ENCODE measurements at regions not wholly inside any gene's neighbourhood (a gene's known extent, or its start where the extent isn't known, plus 50 kb on each side); places are given as distances from the start of the nearest gene placed in this dataset.

GRCh38 chr10:3671386-3671955 is 113.5 kb downstream of the KLF6 start:
- no peak for TF ChIP-seq EZH2 (IDR thresholded peaks at IDR 0.05; ENCODE audit: low read length, missing control alignments)
- TF ChIP-seq CTCF (conservative IDR thresholded peaks at IDR 0.05 in 1 of 2, IDR thresholded peaks at IDR 0.05 in 1 of 2; ENCODE audit: low read depth in 1 of 2, low read length in 2 of 2), result no peak
- H3K27me3 ChIP-seq (ENCODE audit: control insufficient read depth, insufficient read depth, low read length), result no peaks in the 10 kb centered on the region
- no peak overlapping the region for H3K4me3 ChIP-seq (replicated peaks in 1 of 4; ENCODE audit: control extremely low read depth in 1 of 4, insufficient read depth in 1 of 4, low read depth in 3 of 4, low read length in 4 of 4)
- H3K27ac ChIP-seq (ENCODE audit: insufficient read depth, low read length), result no peak overlapping the region
- no peak overlapping the region for H3K4me2 ChIP-seq (ENCODE audit: extremely low read depth, insufficient read depth, low read length)
- no peak overlapping the region for H2AFZ ChIP-seq (ENCODE audit: low read length)
- H3K4me1 ChIP-seq (ENCODE audit: control insufficient read depth, extremely low read depth, insufficient read depth, low read length), result no peaks in the 10 kb centered on the region
- H4K20me1 ChIP-seq (ENCODE audit: control insufficient read depth, extremely low read depth, insufficient read depth, low read length), result no peaks in the 10 kb centered on the region
- no peak for DNase-seq (ENCODE audit: low read depth in 2 of 2)
- H3K9me3 ChIP-seq (ENCODE audit: control insufficient read depth, insufficient read depth, low read depth, low read length), result no peaks in the 10 kb centered on the region
- no peak overlapping the region for H3K9ac ChIP-seq (ENCODE audit: insufficient read depth, low read length)
- no peaks in the 10 kb centered on the region for H3K36me3 ChIP-seq (ENCODE audit: control insufficient read depth, insufficient read depth, low read length)
- H3K79me2 ChIP-seq (ENCODE audit: control insufficient read depth, insufficient read depth, low read length), result no peaks in the 10 kb centered on the region

DNA sequence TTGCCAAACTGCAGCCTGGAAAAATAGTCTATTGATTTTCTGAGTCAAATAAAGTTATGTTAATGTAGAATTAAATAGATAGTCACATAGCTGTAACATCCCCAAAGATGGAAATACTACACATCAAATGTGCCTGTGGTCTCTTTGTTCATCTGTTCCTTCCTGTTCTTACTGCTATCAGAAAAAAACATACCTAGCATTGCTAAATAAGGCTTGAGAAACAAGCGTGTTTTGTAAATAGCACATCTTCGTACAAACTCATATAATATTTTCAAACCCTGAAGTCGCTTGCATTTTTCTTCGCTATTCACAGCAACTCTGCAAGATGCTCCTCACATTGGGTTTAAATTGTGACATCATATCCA is 116.1 kb downstream of the KLF6 start:
- no peak overlapping the region for H3K27ac ChIP-seq (ENCODE audit: insufficient read depth, low read length)
- H3K4me2 ChIP-seq (ENCODE audit: extremely low read depth, insufficient read depth, low read length), result no peak overlapping the region
- H3K79me2 ChIP-seq (ENCODE audit: control insufficient read depth, insufficient read depth, low read length), result no peaks in the 10 kb centered on the region
- no peaks in the 10 kb centered on the region for H3K4me1 ChIP-seq (ENCODE audit: control insufficient read depth, extremely low read depth, insufficient read depth, low read length)
- no peak for DNase-seq (ENCODE audit: low read depth in 2 of 2)
- no peaks in the 10 kb centered on the region for H3K36me3 ChIP-seq (ENCODE audit: control insufficient read depth, insufficient read depth, low read length)
- TF ChIP-seq EZH2 (IDR thresholded peaks at IDR 0.05; ENCODE audit: low read length, missing control alignments), result no peak
- TF ChIP-seq CTCF (conservative IDR thresholded peaks at IDR 0.05 in 1 of 2, IDR thresholded peaks at IDR 0.05 in 1 of 2; ENCODE audit: low read depth in 1 of 2, low read length in 2 of 2), result no peak
- no peak overlapping the region for H3K4me3 ChIP-seq (replicated peaks in 1 of 4; ENCODE audit: control extremely low read depth in 1 of 4, insufficient read depth in 1 of 4, low read depth in 3 of 4, low read length in 4 of 4)
- H3K9ac ChIP-seq (ENCODE audit: insufficient read depth, low read length), result no peak overlapping the region
- no peaks in the 10 kb centered on the region for H3K9me3 ChIP-seq (ENCODE audit: control insufficient read depth, insufficient read depth, low read depth, low read length)
- H3K27me3 ChIP-seq (ENCODE audit: control insufficient read depth, insufficient read depth, low read length), result no peaks in the 10 kb centered on the region
- no peaks in the 10 kb centered on the region for H4K20me1 ChIP-seq (ENCODE audit: control insufficient read depth, extremely low read depth, insufficient read depth, low read length)
- no peak overlapping the region for H2AFZ ChIP-seq (ENCODE audit: low read length)

DNA sequence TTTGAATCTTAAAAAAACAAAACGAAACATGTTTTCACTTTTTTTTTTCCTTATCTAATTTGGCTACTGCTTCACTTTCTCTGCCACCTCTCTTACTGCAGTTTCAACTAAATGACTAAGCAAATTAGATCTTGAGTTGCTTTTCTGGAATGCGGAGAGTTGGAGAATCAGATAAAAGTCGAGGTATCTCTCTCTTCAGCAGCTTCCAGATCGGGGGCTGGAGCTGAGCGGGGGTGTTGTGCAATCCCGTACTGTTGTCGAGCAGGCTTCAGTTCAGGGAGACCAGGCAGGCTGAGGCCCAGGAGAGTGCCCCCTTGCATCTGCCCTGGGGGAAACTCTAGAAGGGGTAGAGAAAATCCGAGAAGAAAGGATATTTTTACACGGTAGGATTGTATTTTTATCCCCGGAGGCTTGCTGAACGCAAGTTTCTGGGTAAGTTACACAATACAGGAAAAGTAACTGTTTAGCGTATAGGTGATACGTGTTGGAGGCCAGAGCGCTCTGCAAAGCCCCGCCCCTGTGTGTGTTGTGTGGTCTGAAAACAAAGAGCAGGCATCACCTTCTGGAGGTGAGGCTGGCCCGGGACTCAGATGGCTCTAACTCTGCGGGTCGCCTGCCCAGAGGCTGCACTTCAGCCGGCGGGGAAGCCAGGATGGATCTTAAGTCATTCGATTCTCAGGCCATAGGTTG is 116.6 kb downstream of the KLF6 start:
- Histone ChIP-seq H3K4me3 (replicated peaks in 1 of 4; ENCODE audit: control extremely low read depth in 1 of 4, insufficient read depth in 1 of 4, low read depth in 3 of 4, low read length in 4 of 4) (no peak overlapping the region), H3K27ac (ENCODE audit: insufficient read depth, low read length) (no peak overlapping the region), H3K36me3 (ENCODE audit: control insufficient read depth, insufficient read depth, low read length) (no peaks in the 10 kb centered on the region), H3K9me3 (ENCODE audit: control insufficient read depth, insufficient read depth, low read depth, low read length) (no peaks in the 10 kb centered on the region), H4K20me1 (ENCODE audit: control insufficient read depth, extremely low read depth, insufficient read depth, low read length) (no peaks in the 10 kb centered on the region), H2AFZ (ENCODE audit: low read length) (no peak overlapping the region), H3K9ac (ENCODE audit: insufficient read depth, low read length) (no peak overlapping the region), H3K4me2 (ENCODE audit: extremely low read depth, insufficient read depth, low read length) (no peak overlapping the region), H3K4me1 (ENCODE audit: control insufficient read depth, extremely low read depth, insufficient read depth, low read length) (no peaks in the 10 kb centered on the region), H3K79me2 (ENCODE audit: control insufficient read depth, insufficient read depth, low read length) (no peaks in the 10 kb centered on the region), H3K27me3 (ENCODE audit: control insufficient read depth, insufficient read depth, low read length) (no peaks in the 10 kb centered on the region)
- DNase-seq (ENCODE audit: low read depth in 2 of 2), result peak; percentile 79 to 91
- TF ChIP-seq EZH2 (IDR thresholded peaks at IDR 0.05; ENCODE audit: low read length, missing control alignments), result no peak
- TF ChIP-seq CTCF (conservative IDR thresholded peaks at IDR 0.05 in 1 of 2, IDR thresholded peaks at IDR 0.05 in 1 of 2; ENCODE audit: low read depth in 1 of 2, low read length in 2 of 2), result no peak
